Gastroesophageal sphincter (tissue), 4 donors: ENCODE measurements at regions not wholly inside any gene's neighbourhood (a gene's known extent, or its start where the extent isn't known, plus 50 kb on each side); places are given as distances from the start of the nearest gene placed in this dataset.

ENCODE experiments used
- ATAC-seq: fragments of 150-250 bp; one replicate; pipeline ENCODE4 v1.9.1; 2016; ENCODE audit warnings: mild to moderate bottlenecking, moderate library complexity
- H3K27ac ChIP-seq, 4 donors: fragments of 200-600 bp; sonication (generic) in 3 of 4; 1 replicate in 3 of 4; 2 replicates in 1 of 4; pipeline ENCODE4 v1.5.1; 2016 to 2019
- H3K27me3 ChIP-seq: fragments of 200-600 bp; sonication (generic); one replicate; pipeline ENCODE4 v1.5.1; 2019
- H3K36me3 ChIP-seq, 2 donors: fragments of 200-600 bp; sonication (generic); one replicate each; pipeline ENCODE4 v1.5.1; 2019; ENCODE audit warnings: control low read depth in 1 of 2
- H3K4me1 ChIP-seq, 3 donors: fragments of 200-600 bp; sonication (generic); 1 replicate in 2 of 3; 2 replicates in 1 of 3; pipeline ENCODE4 v1.5.1; 2016 to 2019; ENCODE audit warnings: control low read depth in 2 of 3
- H3K4me3 ChIP-seq, 2 donors: fragments of 200-600 bp; sonication (generic); one replicate each; pipeline ENCODE4 v1.5.1; 2019; ENCODE audit warnings: mild to moderate bottlenecking in 1 of 2, moderate library complexity in 1 of 2
- H3K9me3 ChIP-seq, 3 donors: fragments of 200-600 bp; sonication (generic); one replicate each; pipeline ENCODE4 v1.5.1; 2017 to 2019; ENCODE audit warnings: control low read depth in 2 of 3
- EP300 ChIP-seq: sonication (generic); formaldehyde crosslinking; IDR thresholded peaks from one replicate; pipeline ENCODE4 v1.6.1; 2017; ENCODE audit warnings: antibody characterized with exemption, mild to moderate bottlenecking
- POLR2A ChIP-seq, 2 donors: fragments of 450-650 bp; IDR thresholded peaks; one replicate each; pipeline ENCODE4 v1.6.1; 2017; ENCODE audit warnings: antibody characterized with exemption in 2 of 2, mild to moderate bottlenecking in 2 of 2, moderate library complexity in 1 of 2
- POLR2AphosphoS5 ChIP-seq: sonication (generic); formaldehyde crosslinking; IDR thresholded peaks from one replicate; pipeline ENCODE4 v1.6.1; 2017; ENCODE audit warnings: antibody characterized with exemption
- WGBS, 2 donors: methylation state at CpG; one replicate each; pipeline ENCODE4 v1.1.5; 2018; ENCODE audit warnings: low coverage in 1 of 2; 5-methylcytosine and 5-hydroxymethylcytosine counted together
- TF ChIP-seq, protein P1 (sequence below), 4 experiments: fragments of 200-600 bp in 2 of 4; fragments of 450-650 bp in 2 of 4; sonication (generic) in 1 of 4; IDR thresholded peaks; one replicate each; pipeline ENCODE4 v1.5.1; 2017 to 2019; ENCODE audit warnings: antibody characterized with exemption in 4 of 4, mild to moderate bottlenecking in 2 of 4, moderate library complexity in 2 of 4

DNA sequence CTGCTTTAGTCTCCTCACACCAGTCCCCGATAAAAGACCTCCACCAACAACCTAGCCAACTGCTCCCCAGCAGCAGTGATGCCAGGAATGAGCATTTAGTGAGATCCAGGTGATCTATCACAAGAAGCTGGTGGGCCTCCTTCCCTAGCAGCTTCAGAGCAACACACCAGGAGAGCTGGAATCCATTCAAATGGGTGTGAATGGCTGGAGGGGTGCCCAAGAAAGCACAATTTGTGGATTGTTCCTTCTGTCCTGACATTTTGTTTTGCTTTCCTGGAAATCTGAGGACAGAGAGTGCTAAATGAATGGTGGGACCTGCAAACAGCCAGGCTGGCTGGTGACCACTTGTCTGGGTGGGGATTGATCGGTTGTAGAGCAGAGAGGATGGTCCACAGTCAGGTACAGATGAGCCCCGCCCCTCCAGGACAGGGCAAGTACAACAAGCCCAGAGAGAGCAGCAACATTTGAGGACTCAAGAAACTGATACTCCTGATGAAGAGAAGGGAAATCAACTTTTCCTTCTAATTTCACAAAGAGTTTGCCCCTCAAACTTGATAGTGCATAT lies 316.8 kb downstream of the VPS13C start:
- Histone ChIP-seq H3K36me3 (no peaks in the 10 kb centered on the region), H3K9me3 (no peaks in the 10 kb centered on the region), H3K4me1 (no peaks in the 10 kb centered on the region), H3K4me3 (no peak overlapping the region), H3K27ac (no peak overlapping the region), H3K27me3 (no peaks in the 10 kb centered on the region)
- WGBS, 2 donors = 80 to 90% methylated on average over 1 to 2 of the region's 3 CpGs
- TF ChIP-seq POLR2A (IDR thresholded peaks at IDR 0.05) = no peak
- TF ChIP-seq, protein P1, sequence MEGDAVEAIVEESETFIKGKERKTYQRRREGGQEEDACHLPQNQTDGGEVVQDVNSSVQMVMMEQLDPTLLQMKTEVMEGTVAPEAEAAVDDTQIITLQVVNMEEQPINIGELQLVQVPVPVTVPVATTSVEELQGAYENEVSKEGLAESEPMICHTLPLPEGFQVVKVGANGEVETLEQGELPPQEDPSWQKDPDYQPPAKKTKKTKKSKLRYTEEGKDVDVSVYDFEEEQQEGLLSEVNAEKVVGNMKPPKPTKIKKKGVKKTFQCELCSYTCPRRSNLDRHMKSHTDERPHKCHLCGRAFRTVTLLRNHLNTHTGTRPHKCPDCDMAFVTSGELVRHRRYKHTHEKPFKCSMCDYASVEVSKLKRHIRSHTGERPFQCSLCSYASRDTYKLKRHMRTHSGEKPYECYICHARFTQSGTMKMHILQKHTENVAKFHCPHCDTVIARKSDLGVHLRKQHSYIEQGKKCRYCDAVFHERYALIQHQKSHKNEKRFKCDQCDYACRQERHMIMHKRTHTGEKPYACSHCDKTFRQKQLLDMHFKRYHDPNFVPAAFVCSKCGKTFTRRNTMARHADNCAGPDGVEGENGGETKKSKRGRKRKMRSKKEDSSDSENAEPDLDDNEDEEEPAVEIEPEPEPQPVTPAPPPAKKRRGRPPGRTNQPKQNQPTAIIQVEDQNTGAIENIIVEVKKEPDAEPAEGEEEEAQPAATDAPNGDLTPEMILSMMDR (IDR thresholded peaks at IDR 0.05) = no peak
- no peak for ATAC-seq

DNA sequence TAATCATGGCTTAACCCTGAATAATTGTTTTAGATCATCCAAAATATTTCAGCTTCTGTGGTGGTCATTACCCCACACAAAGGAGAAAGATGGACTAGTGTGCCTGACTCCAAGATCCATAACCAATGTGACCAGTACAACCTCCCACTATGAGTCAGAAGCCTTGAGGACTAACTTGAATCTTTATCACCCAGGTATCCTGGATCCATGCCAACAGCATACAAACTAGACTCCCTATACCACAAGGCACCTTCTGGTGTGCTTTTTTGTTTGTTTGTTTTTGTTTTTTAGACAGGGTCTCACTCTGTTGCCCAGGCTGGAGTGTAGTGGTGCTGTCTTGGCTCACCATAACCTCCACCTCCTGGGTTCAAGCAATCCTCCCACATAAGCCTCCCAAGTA lies 317.7 kb downstream of the VPS13C start:
- Histone ChIP-seq H3K9me3 (no peaks in the 10 kb centered on the region), H3K4me3 (no peak overlapping the region), H3K27me3 (no peaks in the 10 kb centered on the region), H3K4me1 (no peaks in the 10 kb centered on the region), H3K36me3 (no peaks in the 10 kb centered on the region), H3K27ac (no peak overlapping the region)
- TF ChIP-seq POLR2AphosphoS5 (no peak), EP300 (no peak), POLR2A (IDR thresholded peaks at IDR 0.05) (no peak)
- TF ChIP-seq, protein P1 (IDR thresholded peaks at IDR 0.05) = no peak
- no peak for ATAC-seq

DNA sequence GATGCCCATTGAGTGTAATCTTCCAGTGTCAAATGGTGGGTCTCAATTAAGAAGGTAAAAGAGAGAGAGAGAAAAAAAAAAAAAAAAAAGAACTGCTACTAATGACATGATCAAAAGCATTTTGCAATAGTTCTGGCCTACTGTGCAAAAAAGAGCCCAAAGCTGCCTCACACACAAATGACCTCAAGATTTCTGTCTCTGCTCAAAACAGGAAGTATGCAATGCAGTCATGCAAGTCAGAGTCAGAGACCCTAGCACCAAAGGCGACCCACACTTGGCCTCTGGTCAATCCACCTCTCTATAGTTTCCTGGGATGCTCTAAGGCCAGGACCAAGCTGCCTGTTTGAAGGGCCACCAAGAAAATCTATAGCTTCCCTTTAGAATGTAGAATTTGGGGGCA lies 323.5 kb downstream of the VPS13C start:
- Histone ChIP-seq H3K9me3 (no peaks in the 10 kb centered on the region), H3K4me1 (no peaks in the 10 kb centered on the region), H3K27me3 (no peaks in the 10 kb centered on the region), H3K27ac (no peak overlapping the region), H3K36me3 (no peaks in the 10 kb centered on the region), H3K4me3 (no peak overlapping the region)
- WGBS, 2 donors = 90% methylated on average over 1 of the region's 1 CpG; no CpG with 5 or more reads in 1 of the 2 donors
- TF ChIP-seq POLR2A (IDR thresholded peaks at IDR 0.05) (no peak), POLR2AphosphoS5 (no peak), EP300 (no peak)
- TF ChIP-seq, protein P1 (IDR thresholded peaks at IDR 0.05) = no peak
- ATAC-seq = no peak

DNA sequence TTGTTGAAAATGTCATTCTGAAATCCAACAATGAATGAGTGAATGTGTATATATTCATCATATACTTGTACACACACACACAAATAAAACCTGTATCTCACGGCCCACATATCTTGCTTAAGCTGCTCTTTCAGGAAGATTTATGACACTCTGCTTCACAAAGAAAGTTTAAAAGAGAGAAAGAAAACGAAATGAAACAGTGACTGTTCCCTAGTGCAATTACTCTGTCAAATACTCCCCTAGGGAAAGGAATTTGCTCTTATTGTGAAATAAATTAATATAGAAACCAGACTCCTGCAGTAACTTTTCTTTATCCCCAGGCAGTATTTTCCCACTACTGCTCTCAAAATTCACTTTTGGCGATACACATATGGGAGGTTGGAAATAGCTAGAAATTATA lies 329.1 kb downstream of the VPS13C start:
- Histone ChIP-seq H3K36me3 (no peaks in the 10 kb centered on the region), H3K4me1 (no peaks in the 10 kb centered on the region), H3K4me3 (no peak overlapping the region), H3K9me3 (no peaks in the 10 kb centered on the region), H3K27me3 (no peaks in the 10 kb centered on the region), H3K27ac (no peak overlapping the region)
- no peak for ATAC-seq
- TF ChIP-seq, protein P1 (IDR thresholded peaks at IDR 0.05) = no peak
- TF ChIP-seq POLR2AphosphoS5 = no peak
- TF ChIP-seq POLR2A (IDR thresholded peaks at IDR 0.05) = no peak
- no peak for TF ChIP-seq EP300
- 30 to 35% methylated on average over 3 of the region's 3 CpGs for WGBS, 2 donors

DNA sequence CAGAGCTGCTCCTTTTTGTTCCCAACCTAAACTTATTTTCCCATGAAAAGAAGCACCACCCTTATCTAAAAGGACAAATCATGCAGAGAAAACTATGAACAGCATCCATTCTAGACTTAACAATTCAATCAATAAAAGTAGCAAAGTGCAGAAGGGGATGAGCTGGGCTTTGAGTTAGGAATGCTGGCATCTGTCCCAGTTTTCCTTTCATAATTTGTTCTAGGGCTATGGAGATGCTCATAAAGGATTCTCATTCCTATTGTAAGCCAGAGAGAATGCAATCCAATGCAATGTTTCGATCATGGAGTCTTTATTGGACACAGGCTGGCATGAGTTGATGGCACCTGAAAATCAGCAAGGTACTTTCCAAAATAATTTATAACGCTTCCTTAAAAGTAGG lies 330.6 kb downstream of the VPS13C start:
- Histone ChIP-seq H3K27ac (no peak overlapping the region), H3K27me3 (no peaks in the 10 kb centered on the region), H3K9me3 (no peaks in the 10 kb centered on the region), H3K4me3 (no peak overlapping the region), H3K4me1 (no peaks in the 10 kb centered on the region), H3K36me3 (no peaks in the 10 kb centered on the region)
- WGBS, 2 donors = 80 to 83% methylated on average over 2 of the region's 2 CpGs
- TF ChIP-seq, protein P1 (IDR thresholded peaks at IDR 0.05) = no peak
- TF ChIP-seq EP300 = no peak
- TF ChIP-seq POLR2AphosphoS5 = no peak
- TF ChIP-seq POLR2A (IDR thresholded peaks at IDR 0.05) = no peak
- no peak for ATAC-seq
